NT2/D1 (cell line): ENCODE measurements at regions not wholly inside any gene's neighbourhood (a gene's known extent, or its start where the extent isn't known, plus 50 kb on each side); places are given as distances from the start of the nearest gene placed in this dataset.

ENCODE experiments used
- DNase-seq: peaks from one replicate; pipeline ENCODE4 v3.0.0-alpha.2; 2011; ENCODE audit warnings: low read depth, low spot score
- H3K27me3 ChIP-seq: 2 replicates; pipeline ENCODE4 v1.6.0; 2011; ENCODE audit warnings: mild to moderate bottlenecking; ENCODE audit not compliant: insufficient read length, insufficient read depth
- H3K36me3 ChIP-seq: 2 replicates; pipeline ENCODE4 v1.6.1; 2011; ENCODE audit warnings: mild to moderate bottlenecking, low read length, mixed read lengths; ENCODE audit not compliant: insufficient read depth, insufficient read length
- H3K4me1 ChIP-seq: 2 replicates; pipeline ENCODE4 v1.5.1; 2011; ENCODE audit not compliant: insufficient read depth, insufficient read length
- H3K4me3 ChIP-seq: 2 replicates; pipeline ENCODE4 v1.5.1; 2011; ENCODE audit warnings: low read depth; ENCODE audit not compliant: insufficient read length
- H3K9ac ChIP-seq: 2 replicates; pipeline ENCODE4 v1.6.0; 2011; ENCODE audit warnings: low read depth; ENCODE audit not compliant: insufficient read length
- H3K9me3 ChIP-seq: 2 replicates; pipeline ENCODE4 v1.5.1; 2011; ENCODE audit warnings: mild to moderate bottlenecking, low read length; ENCODE audit not compliant: insufficient read depth
- SUZ12 ChIP-seq: IDR thresholded peaks from 2 replicates; pipeline ENCODE4 v1.6.1; 2011; ENCODE audit not compliant: insufficient read length, insufficient read depth; ENCODE audit errors: extremely low read depth
- YY1 ChIP-seq: IDR thresholded peaks from 2 replicates; pipeline ENCODE4 v1.6.1; 2011; ENCODE audit not compliant: insufficient read length, insufficient read depth
- ZNF274 ChIP-seq: IDR thresholded peaks from 2 replicates; pipeline ENCODE4 v1.6.1; 2011; ENCODE audit warnings: mild to moderate bottlenecking, low read depth, low read length

GRCh38 chr17:79485419-79485985, 125.3 kb downstream of the RBFOX3 start:
- TF ChIP-seq SUZ12 (no peak), ZNF274 (no peak), YY1 (no peak)
- Histone ChIP-seq H3K4me1 (peaks cover 17% of the 10 kb centered on the region), H3K4me3 (no peak overlapping the region), H3K27me3 (no peaks in the 10 kb centered on the region), H3K36me3 (no peaks in the 10 kb centered on the region), H3K9me3 (no peaks in the 10 kb centered on the region), H3K9ac (peak overlapping the region; percentile 5)
- no peak for DNase-seq

- Histone ChIP-seq H3K27me3 (no peaks in the 10 kb centered on the region), H3K4me3 (no peak overlapping the region), H3K4me1 (peaks cover 17% of the 10 kb centered on the region), H3K36me3 (no peaks in the 10 kb centered on the region), H3K9ac (peak overlapping the region; percentile 5), H3K9me3 (no peaks in the 10 kb centered on the region)
- no peak for TF ChIP-seq SUZ12
- TF ChIP-seq ZNF274: no peak
- TF ChIP-seq YY1: no peak
- DNase-seq: no peak
These were observed 126.0 kb downstream of the RBFOX3 start for GRCh38 chr17:79484600-79485418.

- Histone ChIP-seq H3K27me3 (no peaks in the 10 kb centered on the region), H3K4me3 (no peak overlapping the region), H3K9me3 (no peaks in the 10 kb centered on the region), H3K4me1 (peaks cover 17% of the 10 kb centered on the region), H3K9ac (no peak overlapping the region), H3K36me3 (no peaks in the 10 kb centered on the region)
- DNase-seq: no peak
- TF ChIP-seq ZNF274 (no peak), SUZ12 (no peak), YY1 (no peak)
These were observed 127.0 kb downstream of the RBFOX3 start for GRCh38 chr17:79483842-79484241.

GRCh38 chr17:79482727-79483521, 127.9 kb downstream of the RBFOX3 start:
- Histone ChIP-seq H3K9ac (peak overlapping the region; percentile 57), H3K36me3 (no peaks in the 10 kb centered on the region), H3K4me3 (peak overlapping the region; percentile 16), H3K4me1 (peaks cover 17% of the 10 kb centered on the region), H3K9me3 (no peaks in the 10 kb centered on the region), H3K27me3 (peaks cover 3% of the 10 kb centered on the region)
- DNase-seq: no peak
- no peak for TF ChIP-seq ZNF274
- no peak for TF ChIP-seq SUZ12
- TF ChIP-seq YY1: no peak

DNA sequence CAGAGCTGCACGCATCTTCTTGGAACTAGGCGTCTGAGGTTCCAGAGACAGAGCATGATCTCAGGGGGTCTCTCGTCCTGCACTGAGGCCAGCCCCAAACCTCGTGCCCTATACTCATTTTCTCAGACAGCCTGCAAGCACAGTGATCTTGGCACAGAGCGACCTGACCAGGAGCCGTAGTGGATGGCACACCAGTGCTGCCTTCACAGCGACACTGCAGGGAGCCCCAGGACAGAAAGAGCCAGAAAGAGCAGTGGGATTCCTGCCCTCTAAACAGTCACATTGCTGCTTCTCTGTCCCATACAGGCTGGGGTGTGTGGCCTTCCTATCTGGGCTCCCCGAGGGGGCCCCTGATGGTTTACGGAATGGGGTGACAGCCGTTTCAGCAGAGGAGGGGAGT, 131.0 kb downstream of the RBFOX3 start:
- peaks cover 11% of the 10 kb centered on the region for H3K4me1 ChIP-seq
- H3K9ac ChIP-seq: no peak overlapping the region
- no peaks in the 10 kb centered on the region for H3K36me3 ChIP-seq
- H3K9me3 ChIP-seq: no peaks in the 10 kb centered on the region
- H3K4me3 ChIP-seq: no peak overlapping the region
- H3K27me3 ChIP-seq: peaks cover 23% of the 10 kb centered on the region
- no peak for DNase-seq
- TF ChIP-seq SUZ12 (no peak), YY1 (no peak), ZNF274 (no peak)

GRCh38 chr17:79478841-79479240, 132.0 kb downstream of the RBFOX3 start:
- Histone ChIP-seq H3K4me3 (no peak overlapping the region), H3K27me3 (peaks cover 31% of the 10 kb centered on the region), H3K9me3 (no peaks in the 10 kb centered on the region), H3K36me3 (no peaks in the 10 kb centered on the region), H3K9ac (no peak overlapping the region), H3K4me1 (peaks cover 9% of the 10 kb centered on the region)
- DNase-seq: no peak
- no peak for TF ChIP-seq SUZ12

- H3K36me3 ChIP-seq: no peaks in the 10 kb centered on the region
- no peaks in the 10 kb centered on the region for H3K9me3 ChIP-seq
- peaks cover 12% of the 10 kb centered on the region for H3K4me1 ChIP-seq
- DNase-seq: no peak
- H3K27me3 ChIP-seq: peaks cover 31% of the 10 kb centered on the region
- no peak overlapping the region for H3K4me3 ChIP-seq
- H3K9ac ChIP-seq: no peak overlapping the region
- TF ChIP-seq ZNF274 (no peak), SUZ12 (no peak), YY1 (no peak)
These were observed 132.8 kb downstream of the RBFOX3 start for GRCh38 chr17:79478051-79478461.
